BLaER1 treated with 17β-estradiol and CSF1 and Interleukin-3, amounts not matched to agents 10 nM and 100 nM (cell line): ENCODE measurements at regions not wholly inside any gene's neighbourhood (a gene's known extent, or its start where the extent isn't known, plus 50 kb on each side); places are given as distances from the start of the nearest gene placed in this dataset.
"Not testable (repeated sequence)": the region's sequence is repeated elsewhere in the genome, so short reads cannot be mapped to it uniquely, and the experiment has no call there.

Experiments
- H3K27ac ChIP-seq, 11 experiments: shearing (Covaris generic); formaldehyde crosslinking; 2 replicates each; pipeline ENCODE4 v1.8.1; 2022
- H3K27me3 ChIP-seq, 11 experiments: shearing (Covaris generic); formaldehyde crosslinking; 2 replicates each; pipeline ENCODE4 v1.8.1; 2022
- H3K36me3 ChIP-seq, 11 experiments: shearing (Covaris generic); formaldehyde crosslinking; 2 replicates each; pipeline ENCODE4 v1.8.1; 2022
- H3K4me1 ChIP-seq, 10 experiments: shearing (Covaris generic); formaldehyde crosslinking; 2 replicates each; pipeline ENCODE4 v1.8.1; 2022
- H3K4me2 ChIP-seq, 11 experiments: shearing (Covaris generic); formaldehyde crosslinking; 2 replicates each; pipeline ENCODE4 v1.8.1; 2022
- H3K4me3 ChIP-seq, 10 experiments: shearing (Covaris generic); formaldehyde crosslinking; 2 replicates each; pipeline ENCODE4 v1.8.1; 2022
- H3K9ac ChIP-seq, 11 experiments: shearing (Covaris generic); formaldehyde crosslinking; 2 replicates each; pipeline ENCODE4 v1.8.1; 2022
- H3K9me3 ChIP-seq, 11 experiments: shearing (Covaris generic); formaldehyde crosslinking; replicated peaks in 1 of 11; 2 replicates each; pipeline ENCODE4 v1.8.1; 2022
- H4K20me1 ChIP-seq, 11 experiments: shearing (Covaris generic); formaldehyde crosslinking; 2 replicates each; pipeline ENCODE4 v1.8.1; 2022
- Cebpa-rat ChIP-seq, 11 experiments: shearing (Covaris generic); IDR thresholded peaks; 2 replicates each; pipeline ENCODE4 v1.8.1; 2022

- no peak overlapping the region for H3K4me3 ChIP-seq
- H3K27ac ChIP-seq: no peak overlapping the region
- no peaks in the 10 kb centered on the region for H4K20me1 ChIP-seq
- H3K36me3 ChIP-seq: no peaks in the 10 kb centered on the region
- TF ChIP-seq Cebpa-rat (IDR thresholded peaks at IDR 0.05): no peak
- no peak overlapping the region for H3K4me2 ChIP-seq
- H3K27me3 ChIP-seq: no peaks in the 10 kb centered on the region
- H3K9me3 ChIP-seq: peaks cover 1 to 6% (median 3%) of the 10 kb centered on the region in 11 experiments; a peak in 13 of 22 replicates
- H3K9ac ChIP-seq: no peak overlapping the region
- H3K4me1 ChIP-seq: no peaks in the 10 kb centered on the region
These were observed 135.6 kb downstream of the TMEM168 start for GRCh38 chr7:112654322-112655216.

GRCh38 chr7:112665709-112666108 is 124.5 kb downstream of the TMEM168 start:
- H3K9ac ChIP-seq: no peak overlapping the region

GRCh38 chr7:112668561-112668960 is 121.6 kb downstream of the TMEM168 start:
- Histone ChIP-seq H3K4me1 (no peaks in the 10 kb centered on the region), H3K9me3 (no peaks in the 10 kb centered on the region), H3K4me3 (no peak overlapping the region), H3K27ac (no peak overlapping the region), H3K9ac (no peak overlapping the region), H3K36me3 (no peaks in the 10 kb centered on the region), H4K20me1 (no peaks in the 10 kb centered on the region), H3K27me3 (no peaks in the 10 kb centered on the region), H3K4me2 (no peak overlapping the region)
- no peak for TF ChIP-seq Cebpa-rat (IDR thresholded peaks at IDR 0.05)

More at GRCh38 chr7:112665709-112666108, 124.5 kb downstream of the TMEM168 start:
- H3K36me3 ChIP-seq: no peaks in the 10 kb centered on the region
- H3K4me2 ChIP-seq: no peak overlapping the region
- TF ChIP-seq Cebpa-rat (IDR thresholded peaks at IDR 0.05): no peak
- no peaks in the 10 kb centered on the region for H3K27me3 ChIP-seq
- H3K9me3 ChIP-seq: peaks cover 8 to 19% (median 13%) of the 10 kb centered on the region in 11 experiments; a peak in 16 of 22 replicates
- no peak overlapping the region for H3K27ac ChIP-seq
- H3K4me1 ChIP-seq: no peaks in the 10 kb centered on the region
- H4K20me1 ChIP-seq: no peaks in the 10 kb centered on the region
- no peak overlapping the region for H3K4me3 ChIP-seq

DNA sequence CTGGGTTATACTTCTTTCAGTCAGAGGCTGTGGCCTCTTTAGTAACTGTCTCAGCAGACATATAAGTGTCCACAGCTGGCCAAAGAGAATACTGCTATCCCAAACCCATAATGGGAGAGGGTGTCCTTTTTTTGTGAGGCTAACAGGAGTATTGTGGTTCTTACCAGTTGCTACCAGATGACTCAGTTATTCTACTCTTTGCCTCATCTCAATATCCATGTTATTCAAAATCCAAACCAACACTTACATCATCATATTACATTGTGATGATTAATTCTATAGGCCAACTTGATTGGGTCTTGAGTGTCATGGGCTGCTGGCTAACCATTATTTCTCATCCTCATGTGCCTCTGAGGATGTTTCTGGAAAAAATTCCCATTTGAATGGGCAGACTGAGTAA is 120.9 kb downstream of the TMEM168 start:
- Histone ChIP-seq H3K4me3 (no peak overlapping the region), H3K9me3 (no peaks in the 10 kb centered on the region), H3K4me1 (no peaks in the 10 kb centered on the region), H3K27ac (no peak overlapping the region), H3K4me2 (no peak overlapping the region), H4K20me1 (no peaks in the 10 kb centered on the region), H3K36me3 (no peaks in the 10 kb centered on the region), H3K27me3 (no peaks in the 10 kb centered on the region), H3K9ac (no peak overlapping the region)
- TF ChIP-seq Cebpa-rat (IDR thresholded peaks at IDR 0.05): no peak

DNA sequence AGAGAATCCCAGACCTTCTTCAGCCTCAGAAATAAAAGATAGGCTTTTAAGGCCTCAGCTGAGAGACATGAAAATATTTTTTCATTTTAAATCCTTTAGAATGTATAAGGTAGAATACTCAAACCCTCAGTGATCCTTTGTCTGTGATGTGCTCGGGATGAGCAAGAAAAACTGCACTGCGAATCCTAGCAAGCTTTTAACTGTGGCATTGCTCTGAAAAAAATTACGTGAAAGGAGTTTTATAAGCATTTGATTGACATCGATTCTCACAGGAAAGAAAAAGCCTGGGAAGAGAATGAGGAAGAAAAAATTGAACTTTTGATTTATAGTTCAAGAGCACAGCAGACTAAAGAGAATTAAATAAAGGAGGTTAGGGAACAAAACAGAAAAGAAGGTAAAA is 120.0 kb downstream of the TMEM168 start:
- H3K4me1 ChIP-seq: no peaks in the 10 kb centered on the region
- H3K36me3 ChIP-seq: no peaks in the 10 kb centered on the region
- no peak for TF ChIP-seq Cebpa-rat (IDR thresholded peaks at IDR 0.05)
- no peak overlapping the region for H3K27ac ChIP-seq
- H4K20me1 ChIP-seq: no peaks in the 10 kb centered on the region
- no peak overlapping the region for H3K4me3 ChIP-seq
- no peaks in the 10 kb centered on the region for H3K9me3 ChIP-seq
- no peak overlapping the region for H3K9ac ChIP-seq
- H3K27me3 ChIP-seq: no peaks in the 10 kb centered on the region
- H3K4me2 ChIP-seq: no peak overlapping the region

DNA sequence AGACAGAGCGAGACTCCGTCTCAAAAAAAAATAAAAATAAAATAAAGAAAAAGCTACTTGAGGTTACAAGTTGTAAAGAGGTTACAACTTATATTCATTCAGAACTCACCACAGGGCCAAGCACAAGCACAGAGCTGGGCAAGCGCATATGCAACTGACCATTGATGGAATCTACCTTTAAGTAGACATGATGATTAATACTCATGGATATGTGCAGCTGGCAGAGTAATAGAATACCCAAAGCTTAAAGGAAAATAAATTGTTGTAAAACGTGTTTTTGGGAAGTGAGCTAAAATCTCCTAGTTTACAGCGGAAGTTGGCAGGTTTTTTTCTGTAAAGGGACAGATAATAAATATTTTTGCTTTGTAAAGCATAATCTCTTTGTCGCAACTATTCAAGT is 111.6 kb downstream of the TMEM168 start:
- no peak overlapping the region for H3K27ac ChIP-seq
- TF ChIP-seq Cebpa-rat (IDR thresholded peaks at IDR 0.05): no peak
- H3K27me3 ChIP-seq: no peaks in the 10 kb centered on the region
- H4K20me1 ChIP-seq: no peaks in the 10 kb centered on the region
- no peak overlapping the region for H3K4me2 ChIP-seq
- no peak overlapping the region for H3K9ac ChIP-seq
- H3K36me3 ChIP-seq: no peaks in the 10 kb centered on the region
- no peaks in the 10 kb centered on the region for H3K4me1 ChIP-seq
- no peaks in the 10 kb centered on the region for H3K9me3 ChIP-seq
- H3K4me3 ChIP-seq: no peak overlapping the region

DNA sequence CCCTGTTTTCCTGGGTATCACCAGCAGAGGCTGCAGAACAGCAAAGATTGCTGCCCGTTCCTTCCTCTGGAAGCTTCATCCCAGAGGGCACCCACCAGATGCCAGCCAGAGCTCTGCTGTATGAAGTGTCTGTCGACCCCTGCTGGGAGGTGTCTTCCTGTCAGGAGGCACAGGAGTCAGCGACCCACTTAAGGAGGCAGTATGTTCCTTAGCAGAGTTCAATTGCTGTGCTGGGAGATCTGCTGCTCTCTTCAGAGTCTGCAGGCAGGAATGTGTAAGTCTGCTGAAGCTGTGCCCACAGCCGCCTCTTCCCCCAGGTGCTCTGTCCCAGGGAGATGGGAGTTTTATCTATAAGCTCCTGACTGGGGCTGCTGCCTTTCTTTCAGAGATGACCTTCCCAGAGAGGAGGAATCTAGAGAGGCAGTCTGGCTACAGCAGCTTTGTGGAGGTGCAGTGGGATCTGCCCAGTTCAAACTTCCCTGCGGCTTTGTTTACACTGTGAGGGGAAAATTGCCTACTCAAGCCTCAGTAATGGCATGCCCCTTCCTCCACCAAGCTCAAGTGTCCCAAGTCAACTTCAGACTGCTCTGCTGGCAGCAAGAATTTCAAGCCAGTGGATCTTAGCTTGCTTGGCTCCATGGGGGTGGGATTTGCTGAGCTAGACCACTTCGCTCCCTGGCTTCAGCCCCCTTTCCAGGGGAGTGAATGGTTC is 100.6 kb downstream of the TMEM168 start:
- H3K36me3 ChIP-seq, H3K4me1 ChIP-seq, H3K9ac ChIP-seq, H4K20me1 ChIP-seq, H3K4me3 ChIP-seq, H3K27me3 ChIP-seq, H3K27ac ChIP-seq, H3K4me2 ChIP-seq, H3K9me3 ChIP-seq: not testable (repeated sequence)

DNA sequence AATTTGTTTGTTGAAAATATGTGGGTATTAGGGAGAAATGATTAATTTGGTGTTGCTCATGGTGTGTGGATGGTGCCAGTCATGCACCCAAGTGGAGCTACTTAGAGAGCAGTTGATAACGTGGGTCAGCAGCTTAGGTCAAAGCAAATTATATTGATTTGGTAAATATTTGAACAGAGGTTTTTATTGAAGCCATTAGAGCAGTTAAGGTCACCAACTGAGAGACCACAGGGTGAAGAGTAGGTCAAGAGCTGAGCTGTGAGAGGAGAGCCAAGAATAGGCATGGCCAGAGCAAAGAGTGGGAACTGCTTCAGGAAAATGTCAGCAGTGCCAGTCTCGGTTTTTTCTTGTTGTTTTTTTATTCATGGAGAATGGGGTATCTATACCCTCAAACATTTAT is 97.9 kb downstream of the TMEM168 start:
- Histone ChIP-seq H4K20me1 (no peaks in the 10 kb centered on the region), H3K9me3 (peaks cover 4 to 8% (median 6%) of the 10 kb centered on the region in 11 experiments; a peak in 15 of 22 replicates), H3K27ac (no peak overlapping the region), H3K4me3 (no peak overlapping the region), H3K4me1 (no peaks in the 10 kb centered on the region), H3K36me3 (no peaks in the 10 kb centered on the region), H3K9ac (no peak overlapping the region), H3K27me3 (no peaks in the 10 kb centered on the region), H3K4me2 (no peak overlapping the region)
- no peak for TF ChIP-seq Cebpa-rat (IDR thresholded peaks at IDR 0.05)

- H3K9ac ChIP-seq, H3K27me3 ChIP-seq, H3K27ac ChIP-seq, H3K4me1 ChIP-seq, H4K20me1 ChIP-seq, H3K4me2 ChIP-seq, H3K4me3 ChIP-seq, H3K36me3 ChIP-seq: not testable (repeated sequence)
- H3K9me3 ChIP-seq: peaks cover 5 to 13% (median 10%) of the 10 kb centered on the region in 11 experiments; a peak in 15 of 22 replicates
These were observed 93.0 kb downstream of the TMEM168 start for GRCh38 chr7:112697211-112697610.
